Kidney epithelial cell (primary cell): ENCODE measurements at regions not wholly inside any gene's neighbourhood (a gene's known extent, or its start where the extent isn't known, plus 50 kb on each side); places are given as distances from the start of the nearest gene placed in this dataset.

ENCODE experiments used
- DNase-seq: peaks from one replicate; pipeline ENCODE4 v3.0.0-alpha.2; 2010; ENCODE audit warnings: low read depth
- H3K27me3 ChIP-seq: 2 replicates; pipeline ENCODE4 v1.6.0; 2011; ENCODE audit warnings: low read length; ENCODE audit not compliant: control insufficient read depth, insufficient read depth
- H3K36me3 ChIP-seq: 2 replicates; pipeline ENCODE4 v1.5.1; 2011; ENCODE audit warnings: low read length; ENCODE audit not compliant: control insufficient read depth, insufficient read depth
- H3K4me3 ChIP-seq: 2 replicates; pipeline ENCODE4 v1.5.1; 2011; ENCODE audit warnings: low read depth, mild to moderate bottlenecking, control low read depth, low read length
- CTCF ChIP-seq: IDR thresholded peaks from 2 replicates; pipeline ENCODE4 v1.5.1; 2011; ENCODE audit warnings: mild to moderate bottlenecking, moderate library complexity, low read length, control low read depth, inconsistent platforms; ENCODE audit not compliant: insufficient read depth, poor library complexity, severe bottlenecking

DNA sequence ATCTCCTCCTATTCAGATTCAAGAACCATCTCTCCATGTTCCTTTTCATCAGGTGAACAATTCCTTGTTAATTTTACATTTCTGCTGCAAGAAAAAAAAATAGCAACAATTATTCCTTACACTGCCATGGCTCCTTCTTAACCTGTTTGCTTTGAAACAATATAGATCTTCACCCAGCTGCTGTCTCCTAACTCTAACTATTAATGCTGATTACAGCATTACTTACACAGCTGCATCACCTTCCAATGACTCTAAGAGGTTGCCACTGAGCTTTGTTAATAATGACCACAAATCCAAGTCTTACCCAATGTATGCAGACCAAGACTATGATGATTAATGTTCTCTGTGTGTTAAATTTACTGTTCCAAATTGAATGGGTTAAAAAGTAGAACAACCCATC lies 541.4 kb downstream of the TOX3 start:
- no peaks in the 10 kb centered on the region for H3K27me3 ChIP-seq
- H3K4me3 ChIP-seq: no peak overlapping the region
- H3K36me3 ChIP-seq: no peaks in the 10 kb centered on the region
- no peak for TF ChIP-seq CTCF
- no peak for DNase-seq

GRCh38 chr16:52004343-52004742 lies 542.6 kb downstream of the TOX3 start:
- no peak for DNase-seq
- H3K4me3 ChIP-seq: no peak overlapping the region
- TF ChIP-seq CTCF: no peak
- H3K36me3 ChIP-seq: no peaks in the 10 kb centered on the region
- H3K27me3 ChIP-seq: no peaks in the 10 kb centered on the region

DNA sequence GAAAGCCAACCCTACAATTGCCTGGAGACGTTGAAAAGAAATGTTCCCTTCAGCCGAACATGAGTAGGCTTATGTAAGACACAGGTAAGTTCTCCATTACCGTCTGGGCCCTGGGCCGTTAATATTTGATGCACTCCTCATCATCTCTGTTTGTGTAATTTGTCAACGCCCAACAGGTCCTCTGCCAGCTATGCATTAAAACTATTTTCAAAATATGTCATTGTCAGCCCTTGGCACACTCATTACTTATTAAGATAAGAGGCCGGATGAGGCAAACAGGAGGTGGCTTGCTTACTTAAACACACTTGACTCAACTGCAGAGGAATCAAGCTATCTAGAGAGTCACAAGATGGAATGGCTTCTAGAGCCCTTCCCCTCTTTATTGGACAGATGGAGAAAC lies 544.9 kb downstream of the TOX3 start:
- H3K4me3 ChIP-seq: no peak overlapping the region
- H3K27me3 ChIP-seq: no peaks in the 10 kb centered on the region
- H3K36me3 ChIP-seq: no peaks in the 10 kb centered on the region
- no peak for TF ChIP-seq CTCF
- no peak for DNase-seq

GRCh38 chr16:51996516-51996915 lies 550.4 kb downstream of the TOX3 start:
- Histone ChIP-seq H3K4me3 (no peak overlapping the region), H3K27me3 (no peaks in the 10 kb centered on the region), H3K36me3 (no peaks in the 10 kb centered on the region)
- no peak for TF ChIP-seq CTCF
- DNase-seq: no peak

GRCh38 chr16:51994597-51994996 lies 552.3 kb downstream of the TOX3 start:
- Histone ChIP-seq H3K4me3 (no peak overlapping the region), H3K27me3 (no peaks in the 10 kb centered on the region), H3K36me3 (no peaks in the 10 kb centered on the region)
- peak; percentile 78 for DNase-seq
- TF ChIP-seq CTCF: no peak

GRCh38 chr16:51989637-51990230 lies 557.2 kb downstream of the TOX3 start:
- DNase-seq: no peak
- Histone ChIP-seq H3K36me3 (no peaks in the 10 kb centered on the region), H3K27me3 (no peaks in the 10 kb centered on the region), H3K4me3 (no peak overlapping the region)
- TF ChIP-seq CTCF: no peak
